Keratinocyte (primary cell): ENCODE measurements at regions not wholly inside any gene's neighbourhood (a gene's known extent, or its start where the extent isn't known, plus 50 kb on each side); places are given as distances from the start of the nearest gene placed in this dataset.

ENCODE experiments used
- DNase-seq: peaks from one replicate; pipeline ENCODE4 v3.0.0-alpha.2; 2011; ENCODE audit warnings: low read depth, missing footprints, low spot score
- FAIRE-seq: peaks from 2 replicates; lab custom pipeline; 2011; peaks lifted over from hg19 to GRCh38; lab: Jason Lieb, UNC
- H2AFZ ChIP-seq: 2 replicates; pipeline ENCODE4 v1.6.0; 2012; ENCODE audit warnings: low read length, control low read depth, inconsistent platforms; ENCODE audit not compliant: control insufficient read depth
- H3K27ac ChIP-seq: 2 replicates; pipeline ENCODE4 v1.5.1; 2011; ENCODE audit warnings: low read length; ENCODE audit not compliant: control insufficient read depth, insufficient read depth
- H3K27me3 ChIP-seq: 3 replicates; pipeline ENCODE4 v1.6.0; 2011; ENCODE audit warnings: low read length; ENCODE audit not compliant: control insufficient read depth, insufficient read depth; ENCODE audit errors: extremely low read depth
- H3K36me3 ChIP-seq, 2 experiments: 2 replicates in 1 of 2; 3 replicates in 1 of 2; pipeline ENCODE4 v1.5.1; 2011; ENCODE audit warnings: low read length in 2 of 2, mild to moderate bottlenecking in 1 of 2; ENCODE audit not compliant: control insufficient read depth in 2 of 2, insufficient read depth in 2 of 2; ENCODE audit errors: extremely low read depth in 1 of 2
- H3K4me1 ChIP-seq: 3 replicates; pipeline ENCODE4 v1.5.1; 2011; ENCODE audit warnings: low read length; ENCODE audit not compliant: control insufficient read depth, insufficient read depth; ENCODE audit errors: extremely low read depth
- H3K4me2 ChIP-seq: 3 replicates; pipeline ENCODE4 v1.6.0; 2011; ENCODE audit warnings: low read depth, low read length; ENCODE audit not compliant: control insufficient read depth, insufficient read depth; ENCODE audit errors: extremely low read depth
- H3K4me3 ChIP-seq, 3 experiments: fragments of 200-600 bp in 1 of 3; sonication (generic) in 1 of 3; 2 replicates in 2 of 3; 3 replicates in 1 of 3; pipeline ENCODE4 v1.5.1; 2011 to 2016; ENCODE audit warnings: low read length in 3 of 3, mild to moderate bottlenecking in 3 of 3, control low read depth in 2 of 3, inconsistent platforms in 1 of 3, low read depth in 1 of 3, mixed read lengths in 1 of 3, mixed run types in 1 of 3, moderate library complexity in 1 of 3; ENCODE audit not compliant: control insufficient read depth in 2 of 3, insufficient read depth in 2 of 3; ENCODE audit errors: extremely low read depth in 1 of 3
- H3K79me2 ChIP-seq: 2 replicates; pipeline ENCODE4 v1.6.0; 2012; ENCODE audit warnings: low read length; ENCODE audit not compliant: control insufficient read depth, insufficient read depth
- H3K9ac ChIP-seq: 3 replicates; pipeline ENCODE4 v1.6.0; 2011; ENCODE audit warnings: low read length; ENCODE audit not compliant: control insufficient read depth, insufficient read depth; ENCODE audit errors: extremely low read depth
- H3K9me1 ChIP-seq: 3 replicates; pipeline ENCODE4 v1.6.0; 2011; ENCODE audit warnings: low read length; ENCODE audit not compliant: control insufficient read depth, insufficient read depth; ENCODE audit errors: extremely low read depth
- H3K9me3 ChIP-seq: 2 replicates; pipeline ENCODE4 v1.5.1; 2012; ENCODE audit warnings: low read depth, low read length; ENCODE audit not compliant: control insufficient read depth
- H4K20me1 ChIP-seq: 3 replicates; pipeline ENCODE4 v1.6.0; 2011; ENCODE audit warnings: low read length; ENCODE audit not compliant: control insufficient read depth, insufficient read depth; ENCODE audit errors: extremely low read depth
- EZH2 ChIP-seq: IDR thresholded peaks from one replicate; pipeline ENCODE4 v1.6.1; 2012; ENCODE audit warnings: inconsistent platforms, mild to moderate bottlenecking, low read length, moderate library complexity
- dilution Hi-C: fragments of 300-500 bp; cut with MboI; formaldehyde crosslinking; loops from one replicate; pipeline ENCODE4 v1.7.0; 2020; ENCODE audit warnings: low sequenced_read_pairs; ENCODE audit not compliant: extremely low pct_ligation_motif_present
- TF ChIP-seq, protein P1 (sequence below), 3 experiments: IDR thresholded peaks in 1 of 3; conservative IDR thresholded peaks in 1 of 3; optimal IDR thresholded peaks in 1 of 3; 2 replicates in 2 of 3; 3 replicates in 1 of 3; pipeline versions ENCODE3 to v1.5.1; 2011; ENCODE audit warnings: low read length in 3 of 3, mild to moderate bottlenecking in 3 of 3, moderate library complexity in 2 of 3, control low read depth in 1 of 3, inconsistent platforms in 1 of 3; ENCODE audit not compliant: insufficient read depth in 2 of 3; ENCODE audit errors: extremely low read depth in 1 of 3

DNA sequence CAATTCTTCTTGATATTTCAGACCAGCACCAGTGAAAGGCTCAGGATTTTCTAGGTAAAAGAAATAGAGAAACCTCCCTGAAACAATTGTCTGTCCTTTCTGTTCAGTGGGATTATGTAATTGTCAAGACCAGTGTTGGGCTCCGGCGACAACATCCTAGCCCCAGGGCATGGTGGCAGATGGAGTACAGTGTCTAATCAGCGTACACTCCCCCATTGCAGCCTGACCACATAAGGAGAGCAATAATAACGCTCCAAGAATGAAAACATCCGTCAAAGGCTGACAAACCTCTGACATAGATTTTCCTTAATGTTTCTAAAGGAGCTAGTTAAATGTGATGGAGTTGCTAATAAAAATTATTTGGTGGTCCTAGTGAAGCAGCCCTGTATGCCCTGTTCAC, 144.6 kb downstream of the EBLN2 start:
- DNase-seq (no peak), FAIRE-seq (no peak)
- Histone ChIP-seq H3K4me2 (no peak overlapping the region), H3K4me3 (no peak overlapping the region), H4K20me1 (no peaks in the 10 kb centered on the region), H3K9ac (no peak overlapping the region), H3K27me3 (no peaks in the 10 kb centered on the region), H3K9me3 (no peaks in the 10 kb centered on the region), H3K79me2 (no peaks in the 10 kb centered on the region), H3K4me1 (no peaks in the 10 kb centered on the region), H3K36me3 (no peaks in the 10 kb centered on the region), H3K9me1 (no peaks in the 10 kb centered on the region), H2AFZ (no peak overlapping the region), H3K27ac (no peak overlapping the region)
- dilution Hi-C loops = no loop called here
- TF ChIP-seq, protein P1, sequence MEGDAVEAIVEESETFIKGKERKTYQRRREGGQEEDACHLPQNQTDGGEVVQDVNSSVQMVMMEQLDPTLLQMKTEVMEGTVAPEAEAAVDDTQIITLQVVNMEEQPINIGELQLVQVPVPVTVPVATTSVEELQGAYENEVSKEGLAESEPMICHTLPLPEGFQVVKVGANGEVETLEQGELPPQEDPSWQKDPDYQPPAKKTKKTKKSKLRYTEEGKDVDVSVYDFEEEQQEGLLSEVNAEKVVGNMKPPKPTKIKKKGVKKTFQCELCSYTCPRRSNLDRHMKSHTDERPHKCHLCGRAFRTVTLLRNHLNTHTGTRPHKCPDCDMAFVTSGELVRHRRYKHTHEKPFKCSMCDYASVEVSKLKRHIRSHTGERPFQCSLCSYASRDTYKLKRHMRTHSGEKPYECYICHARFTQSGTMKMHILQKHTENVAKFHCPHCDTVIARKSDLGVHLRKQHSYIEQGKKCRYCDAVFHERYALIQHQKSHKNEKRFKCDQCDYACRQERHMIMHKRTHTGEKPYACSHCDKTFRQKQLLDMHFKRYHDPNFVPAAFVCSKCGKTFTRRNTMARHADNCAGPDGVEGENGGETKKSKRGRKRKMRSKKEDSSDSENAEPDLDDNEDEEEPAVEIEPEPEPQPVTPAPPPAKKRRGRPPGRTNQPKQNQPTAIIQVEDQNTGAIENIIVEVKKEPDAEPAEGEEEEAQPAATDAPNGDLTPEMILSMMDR (optimal IDR thresholded peaks at IDR 0.05 in 1 of 3, IDR thresholded peaks at IDR 0.05 in 1 of 3, conservative IDR thresholded peaks at IDR 0.05 in 1 of 3; ENCODE audit: extremely low read depth in 1 of 3, insufficient read depth in 2 of 3, low read length in 3 of 3) = no peak
- no peak for TF ChIP-seq EZH2

DNA sequence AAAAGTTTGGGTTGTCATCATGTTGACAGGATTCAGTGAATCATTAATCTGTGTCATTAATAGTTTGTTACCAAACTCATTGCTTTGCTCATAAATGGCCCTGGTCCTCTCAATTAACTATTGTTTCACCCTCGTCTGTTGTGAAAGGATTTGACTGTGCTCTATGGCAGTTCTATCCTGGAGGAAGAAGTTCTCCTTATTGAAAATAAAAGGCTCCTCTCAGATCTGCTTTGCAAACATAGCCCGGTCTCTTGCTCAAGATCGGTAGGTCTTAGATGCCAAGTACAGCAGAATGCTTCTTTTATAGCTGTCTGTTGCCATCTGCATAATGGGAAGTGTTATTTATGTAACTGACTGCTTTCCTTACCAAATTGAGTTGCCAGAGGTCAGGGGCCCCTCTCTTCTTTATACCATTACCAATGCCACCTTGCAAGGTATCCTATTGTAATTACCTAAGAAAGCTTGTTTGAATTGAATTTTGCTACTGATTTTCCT, 146.5 kb downstream of the EBLN2 start:
- Histone ChIP-seq H3K36me3 (no peaks in the 10 kb centered on the region), H3K9ac (no peak overlapping the region), H3K9me1 (no peaks in the 10 kb centered on the region), H3K79me2 (no peaks in the 10 kb centered on the region), H3K27ac (no peak overlapping the region), H2AFZ (no peak overlapping the region), H3K4me2 (no peak overlapping the region), H3K27me3 (no peaks in the 10 kb centered on the region), H4K20me1 (no peaks in the 10 kb centered on the region), H3K4me3 (no peak overlapping the region), H3K9me3 (no peaks in the 10 kb centered on the region), H3K4me1 (no peaks in the 10 kb centered on the region)
- no peak for TF ChIP-seq EZH2
- TF ChIP-seq, protein P1 (optimal IDR thresholded peaks at IDR 0.05 in 1 of 3, IDR thresholded peaks at IDR 0.05 in 1 of 3, conservative IDR thresholded peaks at IDR 0.05 in 1 of 3; ENCODE audit: extremely low read depth in 1 of 3, insufficient read depth in 2 of 3, low read length in 3 of 3) = no peak
- no peak for FAIRE-seq
- DNase-seq = no peak
- dilution Hi-C loops = no loop called here
